ENCODE measurements at regions not wholly inside any gene's neighbourhood (a gene's known extent, or its start where the extent isn't known, plus 50 kb on each side); places are given as distances from the start of the nearest gene placed in this dataset.
"Not testable (repeated sequence)": the region's sequence is repeated elsewhere in the genome, so short reads cannot be mapped to it uniquely, and the experiment has no call there.

GRCh38 chr4:33953848-33954247, 2290.5 kb downstream of the ARAP2 start:
- TF ChIP-seq CTCF (IDR thresholded peaks at IDR 0.05); EP300 (IDR thresholded peaks at IDR 0.05); POLR2A (IDR thresholded peaks at IDR 0.05; ENCODE audit: low read depth); POLR2AphosphoS5 (IDR thresholded peaks at IDR 0.05): not testable (repeated sequence)
